Stimulated activated CD4-positive, alpha-beta T cell treated with anti-CD3 and anti-CD28 coated beads, Interleukin-1b, Interleukin-23, amount 100 ng/mL, for 24 hours (primary cell): ENCODE measurements at regions not wholly inside any gene's neighbourhood (a gene's known extent, or its start where the extent isn't known, plus 50 kb on each side); places are given as distances from the start of the nearest gene placed in this dataset.

Experiments used
- DNase-seq, 4 experiments: peaks; one replicate each; pipeline ENCODE4 v3.0.0-alpha.2; 2020; ENCODE audit warnings: low read depth in 4 of 4, low spot score in 1 of 4

DNA sequence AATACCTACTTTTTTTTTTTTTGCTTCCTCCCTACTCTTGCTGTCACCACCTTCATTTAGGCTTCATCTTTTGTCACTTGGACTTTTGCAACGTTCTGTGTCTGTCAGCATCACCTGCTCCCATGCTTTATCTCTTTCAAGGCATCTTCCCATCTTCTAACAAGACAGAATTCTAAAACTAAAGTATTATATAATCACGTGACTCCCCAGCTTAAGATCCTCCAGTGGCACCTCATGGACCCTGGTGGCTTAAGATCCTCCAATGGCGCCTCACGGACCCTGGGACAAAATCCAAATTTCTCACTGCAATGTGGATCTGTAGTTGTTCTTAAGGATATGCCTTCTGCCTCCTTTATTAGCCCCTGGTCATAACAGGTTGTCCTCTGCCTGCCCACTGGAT, 248.2 kb upstream of the SORL1-AS1 start:
- no peak for DNase-seq

DNA sequence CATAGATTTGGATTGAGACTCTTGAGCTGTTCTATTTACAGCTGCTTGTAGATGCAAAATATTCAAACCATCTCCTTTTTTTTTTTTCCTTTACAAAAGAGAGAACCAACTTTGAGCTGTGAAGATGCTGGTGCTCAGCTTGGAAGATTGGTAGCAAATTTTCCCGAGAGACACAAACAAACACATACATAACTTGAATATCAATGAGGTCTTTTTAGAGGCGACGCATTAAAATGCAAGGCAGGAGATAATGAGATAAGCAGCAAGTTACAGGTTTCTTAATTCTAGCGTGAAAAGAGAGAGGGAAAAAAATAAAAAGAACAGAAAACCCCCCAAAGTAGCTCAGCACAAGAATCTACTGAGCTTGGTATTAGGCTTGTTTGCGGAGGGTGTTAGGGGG, 247.0 kb upstream of the SORL1-AS1 start:
- no peak for DNase-seq

GRCh38 chr11:121696931-121697670, 244.3 kb upstream of the SORL1-AS1 start:
- no peak for DNase-seq

DNA sequence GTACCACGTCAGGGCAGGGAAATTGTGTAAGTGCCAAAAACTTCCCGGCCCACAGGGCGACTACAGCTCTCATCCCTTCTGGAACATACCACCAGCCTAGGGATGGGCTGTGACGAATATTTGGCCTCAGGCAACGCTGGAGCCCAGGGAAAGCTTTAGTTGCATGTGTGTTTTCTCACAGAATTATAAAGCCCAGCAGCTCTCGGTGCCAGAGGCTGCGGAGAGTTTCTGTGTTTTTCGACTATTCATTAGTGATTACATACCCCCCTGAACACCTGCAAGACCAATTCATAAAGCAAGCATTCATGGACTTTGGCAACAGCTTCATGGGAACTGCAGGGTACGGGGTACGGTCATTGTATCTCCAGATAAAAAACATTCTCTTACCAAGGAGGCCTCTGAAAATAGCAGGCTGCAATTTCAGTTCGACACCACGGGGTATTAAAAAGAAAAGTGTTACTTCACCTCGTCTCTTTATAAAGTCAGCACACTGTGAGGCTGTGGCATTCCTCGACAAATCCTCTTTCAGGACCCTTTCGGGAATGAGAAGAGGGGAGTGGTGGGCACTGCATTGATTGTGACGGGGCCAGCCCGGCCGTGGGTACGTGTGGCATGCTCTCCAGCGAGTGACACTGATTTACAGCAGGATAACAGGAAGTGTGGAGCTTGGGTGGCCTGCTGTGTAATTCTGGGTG, 243.6 kb upstream of the SORL1-AS1 start:
- no peak for DNase-seq

DNA sequence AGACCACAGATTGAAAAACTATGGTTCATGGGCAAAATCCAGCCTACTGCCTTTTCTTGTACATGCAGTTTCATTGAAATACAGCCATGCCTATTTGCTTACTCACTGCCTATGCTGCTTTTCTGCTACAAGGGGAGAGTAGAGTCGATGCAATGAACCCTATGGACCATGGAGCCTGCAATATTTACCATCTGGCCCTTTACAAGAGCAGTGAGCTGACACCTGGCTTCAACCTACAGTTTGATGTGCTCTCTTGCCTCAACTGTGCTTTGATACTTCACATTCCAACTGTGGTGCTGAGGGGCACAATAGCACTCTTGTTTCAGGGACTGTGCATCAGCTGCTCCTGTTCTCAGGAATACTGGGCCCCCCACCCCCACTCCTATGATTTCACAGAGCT, 239.5 kb upstream of the SORL1-AS1 start:
- no peak for DNase-seq

DNA sequence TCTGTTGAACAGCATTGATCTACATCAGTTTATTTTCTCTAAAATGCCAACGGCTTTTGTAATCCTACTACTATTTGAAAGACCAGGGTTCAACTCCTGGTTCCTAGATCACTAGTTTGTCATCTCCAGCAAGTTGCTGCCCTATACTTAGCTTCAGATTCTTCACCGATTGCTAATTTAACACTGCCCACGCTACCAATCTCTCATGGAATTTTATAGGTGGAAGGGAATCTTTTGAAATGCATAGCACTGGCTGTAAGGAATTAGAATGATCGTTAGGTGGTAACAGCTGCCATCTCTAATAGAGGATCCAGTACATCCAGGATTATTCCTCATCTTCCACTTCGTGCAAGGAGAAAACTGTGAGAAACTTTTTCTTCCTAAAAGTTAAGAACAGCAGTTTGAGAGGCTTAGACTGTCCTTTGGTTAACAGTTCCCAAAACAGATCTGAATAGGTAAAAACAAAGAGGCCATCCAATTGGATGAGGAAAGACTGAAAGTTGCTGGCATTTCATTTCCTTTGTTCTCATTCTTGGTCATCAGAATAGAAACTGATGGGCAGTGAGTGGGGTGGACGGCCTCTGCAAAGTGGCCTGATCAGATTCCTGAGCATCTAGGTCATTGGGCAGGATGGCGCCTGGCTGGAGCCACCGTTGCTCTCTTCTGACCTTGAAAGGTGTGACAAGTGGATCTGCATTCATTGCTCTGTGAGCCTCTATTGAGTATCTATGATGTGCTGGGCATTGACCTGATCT, 236.3 kb upstream of the SORL1-AS1 start:
- DNase-seq = no peak

DNA sequence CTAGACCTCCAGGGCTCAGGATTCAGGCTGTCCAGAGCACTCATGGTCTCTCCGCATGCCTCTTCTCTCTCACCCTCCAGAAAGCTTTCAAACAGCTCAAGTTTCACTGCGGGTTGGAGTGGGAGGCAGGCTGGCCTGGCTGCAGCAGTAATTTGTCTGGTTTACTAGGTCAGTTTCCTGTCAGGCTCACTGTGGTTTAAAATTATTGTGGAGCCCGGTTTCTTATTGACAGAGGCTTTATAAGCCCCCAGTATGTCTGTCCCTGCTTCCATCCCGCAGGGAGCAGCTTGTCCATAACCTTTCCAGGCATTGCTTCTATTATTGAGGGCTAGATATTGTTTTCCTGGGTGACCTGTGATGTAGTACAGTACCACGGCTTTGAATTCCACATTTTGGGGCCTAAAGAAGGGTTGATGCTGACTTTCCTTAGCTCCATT, 235.3 kb upstream of the SORL1-AS1 start:
- DNase-seq = no peak

DNA sequence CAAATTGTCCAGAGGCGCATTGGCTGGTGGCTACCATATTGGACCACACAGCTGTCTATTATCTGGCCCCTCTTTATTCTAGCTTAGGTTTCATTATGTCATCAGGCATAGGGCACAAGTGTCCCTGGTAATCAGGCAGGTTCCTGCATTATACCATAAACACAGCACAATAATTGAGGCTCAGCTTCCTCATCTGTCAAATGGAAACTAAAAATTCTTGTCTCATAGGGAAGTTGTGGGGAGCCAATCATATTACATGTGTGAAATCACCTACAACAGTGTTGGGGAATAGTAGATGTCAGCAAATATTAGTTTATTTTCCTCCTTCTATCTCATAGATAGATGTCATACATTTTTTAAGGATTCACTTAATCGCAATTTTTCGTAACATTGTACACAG, 231.0 kb upstream of the SORL1-AS1 start:
- no peak for DNase-seq
